ENCODE measurements at regions not wholly inside any gene's neighbourhood (a gene's known extent, or its start where the extent isn't known, plus 50 kb on each side); places are given as distances from the start of the nearest gene placed in this dataset.
"Not testable (repeated sequence)": the region's sequence is repeated elsewhere in the genome, so short reads cannot be mapped to it uniquely, and the experiment has no call there.

DNA sequence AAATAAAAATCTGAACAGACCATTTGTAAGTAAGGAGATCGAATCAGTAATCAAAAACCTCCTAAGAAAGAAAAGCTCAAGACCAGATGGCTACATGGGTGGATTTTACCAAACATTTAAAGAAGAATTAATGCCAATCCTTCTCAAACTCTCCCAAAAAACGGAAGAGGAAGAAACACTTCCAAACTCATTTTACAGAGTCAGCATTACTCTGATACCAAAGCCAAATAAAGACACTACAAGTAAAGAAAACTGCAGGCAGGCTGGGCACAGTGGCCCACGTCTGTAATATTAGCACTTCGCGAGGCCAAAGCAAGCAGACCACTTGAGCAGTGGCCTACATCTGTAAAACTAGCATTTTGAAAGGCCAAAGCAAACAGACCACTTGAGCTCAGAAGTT is 159.8 kb downstream of the DPY19L2 start:
- DNase-seq (ENCODE audit: low spot score): no peak

DNA sequence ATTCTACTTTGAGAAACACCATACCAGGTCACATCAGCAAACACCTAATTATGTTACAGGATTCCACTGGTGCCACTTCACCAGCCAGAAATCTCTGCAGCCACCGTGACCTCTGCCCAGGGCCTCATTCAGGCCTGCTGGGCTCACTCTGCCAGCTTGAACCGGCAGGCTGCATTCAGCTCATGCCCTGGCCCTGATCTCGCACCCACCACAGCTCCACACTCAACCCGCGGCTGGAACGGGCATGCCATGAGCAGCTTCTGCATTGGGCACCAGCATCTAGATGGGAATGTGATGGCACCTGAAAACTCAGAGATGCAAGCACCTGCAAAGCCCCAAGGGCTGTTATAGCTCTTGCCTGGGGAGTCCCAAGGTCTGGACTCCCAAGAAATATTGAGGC is 168.7 kb downstream of the DPY19L2 start:
- DNase-seq (ENCODE audit: low spot score): no peak

DNA sequence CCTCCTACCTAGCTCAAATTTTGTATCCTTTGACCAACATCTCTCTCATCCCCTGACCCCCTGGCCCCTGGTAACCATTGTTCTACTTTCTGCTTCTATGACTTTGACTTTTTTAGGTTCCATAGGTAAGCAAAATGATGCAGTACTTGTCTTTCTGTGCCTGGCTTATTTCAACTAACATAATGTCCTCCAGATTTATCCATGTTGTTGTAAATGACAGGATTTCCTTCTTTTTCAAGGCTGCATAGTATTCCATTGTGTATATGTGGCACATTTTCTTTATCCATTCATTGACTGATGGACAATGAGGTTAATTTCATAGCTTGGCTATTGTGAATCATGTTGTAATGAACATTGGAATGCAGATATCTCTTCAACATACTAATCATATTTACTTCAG is 170.1 kb downstream of the DPY19L2 start:
- DNase-seq (ENCODE audit: low spot score): no peak

DNA sequence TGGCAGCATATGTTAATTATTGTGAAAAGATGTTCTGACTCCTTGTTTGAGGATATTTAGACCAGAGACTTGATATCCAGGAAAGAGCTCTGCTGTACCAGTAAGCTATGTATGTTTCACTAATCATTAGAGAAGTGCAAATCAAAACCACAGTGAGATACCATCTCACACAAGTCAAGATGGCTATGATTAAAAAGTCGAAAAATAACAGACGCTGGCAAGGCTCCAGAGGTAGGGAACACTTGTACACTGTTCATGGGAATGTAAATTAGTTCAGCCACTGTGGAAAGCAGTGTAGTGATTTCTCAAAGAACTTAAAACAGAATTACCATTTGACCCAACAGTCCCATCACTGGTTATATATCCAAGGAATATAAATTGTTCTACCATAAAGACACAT is 171.6 kb downstream of the DPY19L2 start:
- peak; percentile 73 for DNase-seq (ENCODE audit: low spot score)

DNA sequence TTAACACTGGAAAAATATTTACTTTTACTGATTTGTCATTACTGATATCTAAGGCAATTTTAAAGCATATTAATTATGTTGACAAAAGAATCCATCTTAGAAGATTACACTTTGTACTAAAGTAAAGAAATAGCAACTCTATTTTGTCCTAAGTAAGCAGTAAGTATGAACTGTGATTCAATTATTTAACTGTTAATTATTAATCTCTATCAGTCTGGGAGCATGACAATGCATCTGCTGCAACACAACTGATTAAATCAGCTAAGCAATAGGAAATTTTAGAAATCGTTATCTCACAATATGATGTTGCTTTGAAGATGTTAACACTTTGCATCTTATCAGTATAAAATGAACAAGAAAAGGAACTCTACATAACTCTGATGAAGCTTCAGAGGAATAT is 172.3 kb downstream of the DPY19L2 start:
- no peak for DNase-seq (ENCODE audit: low spot score)

DNA sequence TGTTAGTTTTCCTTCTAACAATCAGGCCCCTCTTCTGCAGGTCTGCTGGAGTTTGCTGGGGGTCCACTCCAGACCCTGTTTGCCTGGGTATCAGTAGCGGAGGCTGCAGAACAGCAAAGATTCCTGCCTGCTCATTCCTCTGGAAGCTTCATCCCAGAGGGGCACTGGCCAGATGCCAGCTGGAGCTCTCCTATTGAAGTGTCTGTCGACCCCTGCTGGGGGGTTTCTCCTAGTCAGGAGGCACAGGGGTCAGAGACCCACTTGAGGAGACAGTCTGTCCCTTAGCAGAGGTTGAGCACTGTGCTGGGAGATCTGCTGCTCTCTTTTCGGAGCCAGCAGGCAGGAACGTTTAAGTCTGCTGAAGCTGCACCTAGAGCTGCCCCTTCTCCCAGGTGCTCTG is 174.9 kb downstream of the DPY19L2 start:
- DNase-seq (ENCODE audit: low spot score): peak; percentile 13

DNA sequence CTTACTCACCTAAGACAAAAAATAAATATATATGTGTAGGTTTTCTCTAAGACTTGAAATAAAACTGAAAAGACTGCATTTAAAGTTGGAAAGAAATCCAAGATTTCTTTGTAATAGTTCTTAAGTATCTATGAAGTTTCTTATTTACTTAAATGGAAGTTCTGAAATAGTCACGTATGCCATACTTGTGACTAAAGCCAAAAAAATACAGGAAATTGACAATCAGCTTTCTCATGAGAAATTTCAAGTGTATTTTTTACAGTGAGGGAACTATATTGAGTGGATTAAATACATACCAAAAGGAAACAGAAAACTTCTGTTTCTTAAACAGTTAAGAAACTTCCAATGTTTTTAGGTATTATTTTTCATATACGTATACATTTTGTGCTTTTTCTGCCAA is 188.1 kb downstream of the DPY19L2 start:
- DNase-seq (ENCODE audit: low spot score): no peak

DNA sequence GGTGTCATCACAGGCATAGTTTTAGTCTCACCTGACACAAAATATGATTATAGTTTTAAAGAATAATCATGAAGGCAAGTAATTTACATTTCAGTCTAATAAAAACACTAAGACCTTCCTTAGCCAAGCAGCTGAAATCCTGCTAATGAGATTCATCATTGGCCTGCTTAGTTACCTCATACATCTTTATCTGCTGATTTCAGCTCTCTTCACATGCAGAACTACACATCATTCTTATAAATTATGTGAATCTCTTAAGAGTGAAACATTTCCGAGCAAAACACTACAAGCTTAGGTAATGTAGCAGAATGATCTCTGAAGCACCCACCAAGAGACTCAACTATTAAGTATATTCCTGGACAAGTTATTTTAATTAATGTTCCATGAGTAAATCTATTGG is 198.1 kb downstream of the DPY19L2 start:
- DNase-seq (ENCODE audit: low spot score): no peak

DNA sequence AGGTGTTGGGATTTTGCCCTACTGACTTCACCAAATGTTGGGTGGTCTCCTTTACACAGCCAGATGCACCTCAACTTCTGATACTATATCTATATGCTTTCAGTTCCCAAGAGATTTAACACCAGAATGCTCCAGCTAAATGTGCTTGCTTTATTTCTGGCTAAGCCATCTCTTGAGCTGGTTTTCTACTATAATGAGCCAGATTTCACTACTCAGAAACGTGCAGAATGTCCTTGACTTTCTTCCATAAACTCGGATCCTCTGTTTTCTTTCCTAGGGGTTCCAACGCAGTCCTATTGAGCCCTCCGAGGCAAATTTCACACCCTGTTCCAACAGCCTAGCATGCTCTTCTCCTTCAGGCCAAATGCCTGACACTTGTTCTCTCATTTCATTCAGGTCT is 200.3 kb downstream of the DPY19L2 start:
- no peak for DNase-seq (ENCODE audit: low spot score)

DNA sequence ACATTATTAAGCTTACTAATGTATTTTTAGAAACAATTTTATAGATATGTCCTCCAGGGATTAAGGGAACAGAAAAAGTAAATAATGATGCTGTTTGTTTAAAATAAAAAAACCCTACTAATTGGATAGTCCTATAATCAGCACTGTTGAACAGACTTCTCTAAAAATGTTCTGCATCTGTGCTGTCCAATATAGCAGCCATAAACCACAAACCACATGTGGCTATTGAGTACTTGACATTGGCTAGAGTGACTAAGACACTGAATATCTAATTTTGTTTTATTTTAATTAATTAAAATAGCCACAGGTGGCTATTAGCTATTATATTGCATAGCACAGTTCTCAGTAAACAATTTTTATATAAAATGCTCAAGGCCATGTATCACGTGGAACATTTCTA is 210.4 kb downstream of the DPY19L2 start:
- DNase-seq (ENCODE audit: low spot score): no peak

DNA sequence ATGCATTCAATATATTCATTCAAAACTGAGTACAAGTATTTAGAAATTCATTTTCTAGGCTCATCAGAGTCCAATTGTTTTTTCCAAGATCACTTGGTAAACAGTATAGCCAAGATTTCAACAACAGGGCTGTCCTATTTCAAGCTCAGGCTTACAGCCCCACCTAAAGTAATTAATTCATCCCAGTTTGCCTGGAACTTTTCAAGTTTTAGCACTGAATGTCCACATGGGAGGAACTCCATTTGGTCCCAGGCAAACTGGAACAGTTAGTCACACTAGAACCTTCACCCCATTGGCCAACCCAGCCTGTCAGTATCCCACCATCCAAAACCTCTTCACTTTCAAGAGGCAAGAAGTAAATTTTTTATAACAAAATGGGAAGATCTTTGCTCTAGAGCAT is 210.9 kb downstream of the DPY19L2 start:
- DNase-seq (ENCODE audit: low spot score): no peak

DNA sequence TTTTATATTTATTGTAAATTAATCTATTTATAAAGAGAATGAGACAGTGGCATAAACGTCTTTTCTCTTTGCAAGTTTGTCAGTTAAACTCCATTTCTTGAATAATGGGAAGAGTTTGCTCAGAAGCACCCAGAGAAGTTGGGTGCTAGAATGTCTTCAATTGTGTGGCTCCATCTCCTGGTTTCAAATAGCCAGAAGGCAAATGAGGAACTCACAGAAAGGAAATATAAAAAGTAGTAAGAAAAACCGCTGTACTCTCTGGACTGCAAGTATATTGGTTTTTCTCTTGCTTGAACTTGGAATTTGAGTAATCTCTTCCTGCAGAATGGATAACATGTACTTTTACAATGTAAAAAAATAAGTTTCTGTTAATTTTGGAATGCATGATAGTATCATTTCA is 217.5 kb downstream of the DPY19L2 start:
- DNase-seq (ENCODE audit: low spot score): no peak

DNA sequence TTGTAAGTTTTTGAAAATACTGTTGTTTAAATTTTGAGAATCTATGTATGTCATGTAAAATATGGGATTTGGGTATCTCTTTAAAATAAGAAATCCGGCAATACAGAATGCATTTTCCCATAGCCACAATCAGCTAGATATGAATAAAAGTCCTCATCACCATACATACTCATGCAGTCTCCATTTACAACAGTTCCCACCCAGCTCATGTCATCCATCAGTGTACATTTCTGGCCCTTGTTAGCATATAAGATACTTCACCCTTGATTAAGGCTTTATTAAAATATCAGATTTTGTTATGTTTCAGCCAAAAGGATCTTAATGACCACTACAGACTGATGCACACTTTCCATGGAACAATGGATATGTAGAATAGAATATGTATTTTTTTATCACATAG is 218.0 kb downstream of the DPY19L2 start:
- DNase-seq (ENCODE audit: low spot score): no peak

DNA sequence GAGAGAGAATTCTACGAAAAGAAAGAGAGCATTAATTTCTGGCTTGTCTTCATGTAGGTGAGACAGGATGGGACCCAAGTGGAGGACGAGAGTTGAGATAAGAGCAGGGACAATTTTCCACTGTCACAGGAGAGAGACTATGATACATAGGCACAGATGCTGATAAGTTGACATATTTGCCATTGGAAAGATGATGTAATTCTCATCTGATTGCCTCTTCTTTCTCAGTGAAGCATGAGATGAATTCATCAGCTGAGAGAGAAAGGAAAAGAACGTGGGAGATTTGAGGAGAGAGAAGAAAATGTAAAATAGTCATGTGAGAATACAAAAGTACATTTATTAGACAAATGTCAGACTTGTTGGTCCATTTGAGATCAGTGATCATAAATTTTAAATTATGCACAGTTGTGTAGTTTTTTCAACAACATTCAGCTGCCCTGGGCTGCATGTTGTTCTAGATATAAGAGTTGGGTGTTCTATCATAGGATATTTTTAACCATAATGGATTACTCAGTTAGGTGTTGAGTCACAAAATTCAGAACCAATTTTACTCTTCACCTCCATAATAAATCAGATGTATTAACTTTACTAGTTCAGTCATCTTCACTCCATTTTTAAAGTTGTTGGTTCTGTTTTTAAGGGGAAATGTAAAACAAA is 222.9 kb downstream of the DPY19L2 start:
- no peak for DNase-seq (ENCODE audit: low spot score)

DNA sequence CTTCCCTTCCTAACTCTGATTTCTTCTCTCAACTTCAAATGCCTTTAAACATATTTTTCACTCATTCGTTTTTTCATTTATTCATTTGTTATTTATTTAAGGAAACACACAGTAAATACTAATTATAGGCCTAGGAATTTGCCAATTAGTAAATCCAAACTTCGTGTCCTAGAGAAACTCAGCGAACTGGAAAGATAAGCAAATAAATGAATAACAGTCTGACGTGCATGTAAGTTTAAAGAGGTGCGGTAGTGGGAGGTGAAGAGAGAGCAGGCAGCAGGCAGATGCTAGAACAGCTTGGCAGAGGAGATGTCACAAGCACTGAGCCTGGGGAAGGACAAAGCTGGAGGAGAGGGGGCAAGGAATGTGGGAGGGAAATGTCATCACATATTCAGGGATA is 228.2 kb downstream of the DPY19L2 start:
- DNase-seq (ENCODE audit: low spot score): no peak

DNA sequence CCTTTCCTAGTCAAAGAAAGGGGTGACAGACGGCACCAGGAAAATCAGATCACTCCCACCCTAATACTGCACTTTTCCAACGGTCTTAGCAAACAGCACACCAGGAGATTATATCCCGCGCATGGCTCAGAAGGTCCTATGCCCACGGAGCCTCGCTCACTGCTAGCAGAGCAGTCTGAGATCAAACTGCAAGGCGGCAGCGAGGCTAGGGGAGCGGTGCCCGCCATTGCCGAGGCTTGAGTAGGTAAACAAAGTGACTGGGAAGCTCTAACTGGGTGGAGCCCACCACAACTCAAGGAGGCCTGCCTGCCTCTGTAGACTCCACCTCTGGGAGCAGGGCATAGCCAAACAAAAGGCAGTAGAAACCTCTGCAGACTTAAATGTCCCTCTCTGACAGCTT is 233.9 kb downstream of the DPY19L2 start:
- DNase-seq (ENCODE audit: low spot score): not testable (repeated sequence)

DNA sequence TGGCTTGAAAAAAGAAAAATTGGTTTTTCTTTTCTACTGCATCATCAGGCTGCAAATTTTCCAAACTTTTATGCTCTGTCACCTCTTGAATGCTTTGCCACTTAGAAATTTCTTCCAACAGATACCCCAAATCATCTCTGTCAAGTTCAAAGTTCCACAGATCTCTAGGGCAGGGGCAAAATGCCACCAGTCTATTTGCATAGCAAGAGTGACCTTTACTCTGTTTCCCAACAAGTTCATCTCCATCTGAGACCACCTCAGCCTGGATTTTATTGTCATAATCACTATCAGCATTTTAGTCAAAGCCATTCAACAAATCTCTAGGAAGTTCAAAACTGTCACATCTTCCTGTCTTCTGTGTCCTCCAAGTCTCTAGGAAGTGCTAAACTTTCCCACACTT is 240.3 kb downstream of the DPY19L2 start:
- not testable (repeated sequence) for DNase-seq (ENCODE audit: low spot score)

DNA sequence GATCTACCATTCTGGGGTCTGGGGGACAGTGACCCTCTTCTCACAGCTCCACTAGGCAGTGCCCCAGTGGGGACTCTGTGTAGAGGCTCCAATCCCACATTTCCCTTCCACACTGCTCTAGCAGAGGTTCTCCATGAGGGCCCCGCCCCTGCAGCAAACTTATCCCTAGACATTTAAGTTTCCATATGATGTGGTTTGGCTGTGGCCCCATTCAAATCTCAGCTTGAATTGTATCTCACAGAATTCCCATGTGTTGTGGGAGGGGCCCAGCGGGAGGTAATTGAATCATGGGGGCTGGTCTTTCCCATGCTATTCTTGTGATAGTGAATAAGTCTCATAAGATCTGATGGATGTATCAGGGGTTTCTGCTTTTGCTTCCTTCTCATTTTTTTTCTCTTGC is 241.3 kb downstream of the DPY19L2 start:
- not testable (repeated sequence) for DNase-seq (ENCODE audit: low spot score)

DNA sequence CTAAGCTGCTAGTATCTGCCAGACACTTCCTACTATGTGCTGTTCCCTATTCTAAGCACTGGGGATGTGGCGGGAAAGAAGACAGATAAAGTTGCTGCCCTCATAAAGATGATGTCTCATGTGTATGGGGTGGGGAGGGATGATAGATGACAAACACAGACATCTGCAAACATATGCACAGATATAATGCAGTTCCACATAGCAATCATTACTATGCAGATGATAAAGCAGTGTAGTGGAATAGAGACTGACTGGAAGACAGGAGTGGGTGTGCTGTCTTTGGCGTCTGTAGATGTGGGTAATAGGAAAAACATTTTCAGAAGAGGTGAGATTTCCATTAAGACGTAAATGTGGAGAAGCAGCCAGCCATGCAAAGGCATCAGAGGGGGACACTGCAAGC is 243.6 kb downstream of the DPY19L2 start:
- DNase-seq (ENCODE audit: low spot score): no peak

DNA sequence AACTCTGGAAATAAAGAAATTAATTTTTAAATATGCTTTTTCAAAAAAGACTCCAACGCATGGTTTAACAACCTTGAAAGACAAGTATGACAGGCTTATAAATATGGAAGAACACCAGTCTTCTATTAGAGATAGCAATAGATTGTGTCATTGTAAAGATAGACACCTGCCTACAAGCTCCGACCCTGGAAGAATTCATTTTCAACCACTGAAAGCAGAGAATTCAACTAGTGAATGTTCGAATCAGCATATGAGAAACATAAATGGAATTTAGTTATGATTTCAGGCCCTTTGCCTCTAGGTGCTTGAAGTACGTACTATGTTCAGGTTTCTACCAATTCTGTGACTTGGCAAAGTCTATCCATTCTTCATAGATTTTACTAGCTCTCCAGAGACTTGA is 244.5 kb downstream of the DPY19L2 start:
- no peak for DNase-seq (ENCODE audit: low spot score)

DNA sequence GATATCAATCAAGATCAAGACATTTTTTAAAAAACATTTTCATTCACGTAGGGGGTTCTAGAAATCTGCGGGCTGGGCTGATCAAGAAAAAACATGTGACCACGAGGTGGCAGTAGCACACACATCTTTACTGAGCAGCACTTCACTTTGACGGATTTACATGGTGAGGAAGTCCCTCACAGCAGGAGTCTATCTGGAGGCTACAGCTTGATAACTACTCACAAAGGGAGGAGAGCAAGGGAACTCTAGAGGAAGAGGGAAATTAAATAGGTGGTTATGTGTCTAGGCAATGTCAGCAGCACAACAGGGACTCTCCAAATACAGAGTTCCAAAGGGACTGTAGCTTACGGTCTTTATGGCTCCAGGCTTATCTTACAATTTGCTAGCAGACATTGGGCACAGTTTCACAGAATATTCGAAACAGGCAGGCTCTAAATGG is 248.1 kb downstream of the DPY19L2 start:
- peak; percentile 59 for DNase-seq (ENCODE audit: low spot score)

DNA sequence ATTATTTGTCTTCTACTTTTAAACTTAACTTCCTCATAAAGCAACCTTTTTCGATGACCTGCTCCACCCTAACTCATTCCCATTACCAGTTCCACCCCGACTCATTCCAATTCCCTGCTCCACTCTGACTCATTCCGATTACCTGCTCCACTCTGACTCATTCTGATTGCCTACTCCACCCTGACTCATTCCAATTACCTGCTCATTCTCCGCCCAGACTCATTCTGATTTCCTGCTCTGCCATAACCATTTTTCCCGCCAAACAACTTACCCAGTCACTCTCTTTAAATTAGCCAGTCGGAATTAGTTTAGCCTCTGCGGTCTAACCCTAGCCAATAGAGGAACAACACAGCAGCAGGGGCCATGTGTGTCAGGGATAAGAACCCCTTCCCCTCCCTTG is 249.1 kb downstream of the DPY19L2 start:
- DNase-seq (ENCODE audit: low spot score): no peak

DNA sequence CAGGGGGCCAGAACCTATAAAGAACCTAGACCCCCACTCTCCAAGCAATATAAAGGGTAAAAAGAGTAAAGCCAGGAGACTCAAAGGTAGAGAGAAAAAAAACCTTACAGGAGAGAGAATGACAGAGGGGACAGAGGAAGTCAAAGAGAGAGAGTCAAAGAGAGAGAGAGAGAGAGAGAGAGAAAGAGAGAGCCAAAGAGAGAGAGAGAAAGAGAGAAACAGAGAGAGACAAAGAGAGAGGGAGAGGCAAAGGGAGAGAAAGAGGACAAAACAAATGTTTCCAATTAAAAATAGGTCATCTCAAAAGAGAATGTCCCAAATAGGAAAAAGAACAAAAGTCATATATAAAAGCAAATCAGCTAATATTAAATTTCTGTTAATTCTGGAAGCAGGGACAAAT is 251.5 kb downstream of the DPY19L2 start:
- no peak for DNase-seq (ENCODE audit: low spot score)

DNA sequence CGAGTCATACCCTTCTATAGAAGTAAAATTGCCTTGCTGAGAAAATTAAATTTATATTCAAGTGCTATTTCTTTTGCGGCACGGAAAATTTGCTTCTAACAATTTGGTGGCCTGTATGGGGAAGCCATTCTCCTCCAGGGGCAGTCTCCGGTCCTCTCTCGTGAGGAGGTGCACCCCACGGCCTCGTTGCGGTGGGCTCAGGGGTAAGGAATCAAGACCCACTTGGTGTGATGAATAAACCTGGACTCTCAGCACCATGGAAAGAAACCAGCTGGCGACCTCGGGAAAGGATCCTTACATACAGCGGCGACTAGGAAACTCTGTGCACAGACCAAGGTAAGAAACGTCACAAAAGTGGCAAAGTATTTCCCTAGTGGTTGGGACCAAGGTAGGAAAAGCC is 252.9 kb downstream of the DPY19L2 start:
- no peak for DNase-seq (ENCODE audit: low spot score)
